ENCODE measurements at regions not wholly inside any gene's neighbourhood (a gene's known extent, or its start where the extent isn't known, plus 50 kb on each side); places are given as distances from the start of the nearest gene placed in this dataset.
"Not testable (repeated sequence)": the region's sequence is repeated elsewhere in the genome, so short reads cannot be mapped to it uniquely, and the experiment has no call there.

DNA sequence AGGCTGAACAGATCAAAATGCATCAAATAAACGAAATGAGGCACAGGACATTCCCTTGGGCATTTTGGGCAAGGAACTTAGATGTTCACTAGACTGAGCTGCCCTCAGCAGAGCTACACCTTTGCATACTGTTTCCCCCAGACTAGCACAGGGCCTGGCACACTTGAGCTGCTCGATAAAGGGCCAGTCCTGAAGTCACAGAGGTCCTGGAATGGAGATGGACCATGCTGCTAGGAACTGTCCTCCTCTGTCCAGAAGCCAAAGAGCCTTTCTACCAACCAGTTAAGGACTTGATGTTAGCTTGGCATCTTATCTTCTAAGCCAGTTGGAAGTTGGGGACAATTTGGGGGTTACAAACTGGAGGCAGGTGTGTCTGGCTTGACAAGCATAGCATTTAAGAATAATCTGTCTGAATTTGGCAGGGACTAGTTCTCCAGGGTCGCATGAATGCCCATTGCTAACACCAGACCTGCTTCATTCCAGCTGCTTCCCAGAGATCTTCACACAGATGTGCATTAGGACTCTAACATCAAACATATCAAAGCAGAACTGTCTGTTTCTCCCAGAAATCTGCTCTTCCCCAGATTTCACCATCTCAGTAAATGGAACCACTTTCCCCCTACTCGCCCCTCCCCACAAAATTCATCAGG lies 152.2 kb upstream of the PDE1C start:
- FAIRE-seq: no peak

DNA sequence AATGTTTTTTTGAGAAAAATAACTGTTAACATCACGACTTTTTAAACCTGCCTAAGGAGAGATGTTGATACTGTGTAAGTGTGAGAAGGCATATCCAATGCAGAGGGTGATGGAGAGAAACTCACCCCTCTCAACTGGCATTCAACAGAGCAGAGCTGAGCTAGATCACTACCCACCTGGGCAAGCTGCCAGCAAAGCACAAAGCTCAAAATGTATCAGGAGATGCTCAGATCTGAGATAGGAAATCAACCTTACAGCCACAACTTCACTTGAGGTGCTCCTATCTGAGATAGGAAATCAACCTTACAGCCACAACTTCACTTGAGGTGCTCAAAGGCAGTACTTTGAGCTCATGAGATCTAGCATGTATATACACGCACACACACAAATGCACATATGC lies 151.5 kb upstream of the PDE1C start:
- no peak for FAIRE-seq

DNA sequence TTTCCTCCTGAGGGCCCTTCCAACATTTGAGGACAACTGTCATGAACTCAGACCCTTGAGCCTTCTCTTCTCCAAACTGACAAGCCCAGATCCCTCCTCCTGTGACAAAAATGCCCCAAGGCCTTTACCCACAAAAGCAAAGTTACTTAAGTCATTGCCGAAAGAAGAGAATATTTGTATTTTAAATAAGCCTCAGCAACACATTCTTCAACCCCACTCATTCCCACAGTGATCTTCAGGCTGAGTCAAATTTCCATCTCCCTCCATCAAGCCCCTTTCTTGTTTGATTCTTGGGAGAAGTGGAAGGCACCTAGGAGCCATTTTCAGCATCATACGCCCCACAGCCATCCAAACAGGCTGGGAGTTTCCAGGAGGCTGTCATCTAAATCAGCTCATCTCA lies 150.8 kb upstream of the PDE1C start:
- FAIRE-seq: no peak

DNA sequence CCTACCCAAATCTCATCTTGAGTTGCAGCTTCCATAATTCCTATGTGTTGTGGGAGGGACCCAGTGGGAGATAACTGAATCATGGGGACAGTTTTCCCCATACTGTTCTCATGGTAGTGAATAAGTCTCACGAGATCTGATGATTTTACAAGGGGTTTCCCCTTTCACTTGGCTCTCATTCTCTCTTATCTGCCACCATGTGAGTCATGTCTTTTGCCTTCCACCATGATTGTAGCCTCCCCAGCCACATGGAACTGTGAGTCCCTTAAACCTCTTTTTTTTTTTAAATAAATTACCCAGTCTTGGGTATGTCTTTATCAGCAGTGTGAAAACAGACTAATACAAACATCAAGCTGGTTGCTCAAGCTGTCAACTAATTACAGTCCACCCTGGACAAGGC lies 149.6 kb upstream of the PDE1C start:
- FAIRE-seq: not testable (repeated sequence)

DNA sequence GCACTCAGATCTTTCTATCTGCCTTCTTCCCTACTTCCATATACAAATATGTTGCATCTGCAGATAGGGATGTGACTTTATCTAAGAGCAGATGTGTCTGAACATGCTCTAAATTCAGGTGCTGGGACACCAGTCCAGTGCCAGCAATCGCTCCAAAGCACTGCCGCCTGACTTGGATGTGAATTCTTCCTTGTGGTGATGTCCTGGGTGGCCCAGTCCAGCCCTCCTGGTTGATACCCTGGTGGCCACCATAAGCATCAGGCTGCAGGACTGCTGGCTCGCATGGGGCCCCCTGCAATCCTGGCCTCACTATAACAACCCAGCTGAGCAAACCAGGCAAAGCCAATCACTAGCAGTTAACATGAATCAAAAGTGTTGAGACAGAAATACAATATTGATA lies 149.2 kb upstream of the PDE1C start:
- FAIRE-seq: no peak

DNA sequence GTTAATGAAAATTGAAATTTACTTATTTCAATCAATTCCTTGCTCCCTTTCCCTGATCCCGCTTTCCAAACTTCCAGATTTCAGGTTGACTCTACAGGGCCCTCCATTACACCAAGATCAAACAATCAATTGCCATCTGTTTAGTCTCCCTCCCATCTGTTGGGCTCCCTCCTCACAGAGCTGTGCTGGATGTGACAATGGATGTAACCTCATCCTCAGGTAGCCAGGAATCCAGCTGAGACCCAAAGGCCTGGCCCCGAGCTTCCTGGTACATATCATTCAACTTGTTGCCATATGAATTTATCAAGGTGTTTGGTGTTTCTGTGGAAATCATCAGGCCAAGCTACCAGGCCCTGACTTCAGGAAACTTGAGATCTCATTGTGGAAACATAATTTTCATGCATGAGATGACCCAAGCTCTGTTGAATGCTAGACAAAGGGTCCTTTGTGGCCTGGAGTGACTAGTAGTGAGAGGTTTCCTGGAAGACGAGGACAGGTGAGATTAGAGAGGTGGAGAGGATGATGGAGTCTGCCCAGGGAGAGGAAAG lies 148.6 kb upstream of the PDE1C start:
- FAIRE-seq: no peak

DNA sequence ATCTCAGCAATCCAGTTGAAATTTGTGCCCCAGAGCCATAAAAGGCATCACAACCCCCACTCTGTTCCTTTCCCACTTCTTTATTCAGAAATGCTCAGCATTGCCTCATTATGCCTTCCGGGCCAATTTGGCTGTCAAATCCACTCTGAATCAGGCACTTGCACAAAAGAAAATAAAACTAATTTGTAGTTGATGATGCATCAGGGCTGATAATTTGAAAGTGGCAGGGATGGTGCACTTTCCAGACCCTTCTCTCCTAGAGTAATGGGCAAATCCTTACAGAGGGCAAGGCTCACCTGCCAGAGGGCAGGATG lies 147.9 kb upstream of the PDE1C start:
- FAIRE-seq: no peak

DNA sequence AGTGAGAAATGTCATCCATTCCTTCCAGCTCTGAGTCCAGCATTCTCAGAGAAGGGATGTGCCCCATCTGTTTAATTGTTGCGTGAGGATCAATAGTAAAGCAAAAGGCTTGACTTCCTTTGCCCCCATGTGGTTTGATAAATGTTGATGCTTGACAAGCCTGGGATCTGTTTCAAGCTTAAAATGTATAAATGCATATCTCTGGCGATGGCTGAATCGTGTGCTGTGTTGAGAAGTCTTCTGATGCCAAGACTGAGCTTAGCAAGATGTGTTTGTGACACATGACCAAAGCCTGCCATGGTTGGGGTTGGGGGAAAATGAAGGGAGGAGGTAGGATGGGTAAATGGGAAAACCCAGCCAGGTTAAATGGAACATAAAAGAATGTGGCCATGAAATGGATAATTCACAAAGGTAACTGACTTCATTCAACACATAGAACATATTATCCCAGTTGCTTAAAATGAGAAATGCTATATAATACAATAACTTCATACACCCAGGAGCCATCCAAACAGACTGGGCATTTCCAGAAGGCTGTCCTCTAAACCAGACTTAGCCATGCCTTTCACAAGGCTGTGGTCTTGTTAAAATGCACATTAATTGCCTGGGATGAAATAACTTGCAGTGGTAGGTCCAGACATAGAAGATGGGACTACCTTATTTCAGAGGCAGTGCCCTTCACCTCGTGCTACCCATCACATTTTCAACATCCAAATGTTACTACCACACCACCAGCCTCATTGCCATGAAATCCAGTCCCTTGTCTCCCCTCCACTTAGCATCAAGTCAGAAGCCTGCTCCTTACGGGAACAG lies 147.3 kb upstream of the PDE1C start:
- FAIRE-seq: no peak

DNA sequence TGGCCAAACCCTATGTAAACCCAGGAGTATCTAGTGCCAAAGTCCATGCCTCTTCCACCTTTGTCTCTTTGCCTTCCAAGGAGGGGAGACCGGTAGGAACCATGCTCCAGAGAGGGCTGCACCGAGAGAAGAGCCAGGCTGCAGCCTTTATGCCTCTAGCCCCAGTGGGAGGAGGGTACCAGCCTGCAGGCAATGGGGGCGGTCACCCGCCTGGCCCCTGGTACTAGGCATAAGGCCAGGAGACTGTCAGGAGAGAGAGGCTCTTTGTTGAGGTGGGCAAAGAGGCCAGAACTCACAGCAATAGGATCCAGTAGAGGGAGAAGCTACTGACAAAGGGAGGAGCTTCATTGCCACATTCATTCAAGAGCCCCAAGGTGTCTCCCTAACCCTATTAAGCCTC lies 146.6 kb upstream of the PDE1C start:
- no peak for FAIRE-seq

DNA sequence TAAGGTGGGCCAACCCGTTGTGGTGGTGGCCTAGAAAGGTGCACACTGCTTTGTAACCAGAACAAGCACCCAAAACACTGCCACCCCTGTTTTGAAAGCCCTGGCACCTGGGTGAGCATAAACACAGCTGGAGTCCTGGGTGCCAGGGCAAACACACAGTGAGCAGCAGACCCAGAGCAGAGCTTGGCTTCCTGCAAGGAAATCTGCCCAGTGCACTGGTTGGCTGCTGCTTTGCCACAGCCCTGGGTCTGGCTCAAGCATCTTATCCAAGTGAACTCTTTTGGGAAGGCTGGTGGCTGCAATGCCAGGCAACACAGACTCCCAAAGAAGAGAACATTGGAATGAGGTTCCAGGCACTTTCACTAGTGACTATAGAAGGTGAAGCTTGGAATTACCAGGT lies 145.5 kb upstream of the PDE1C start:
- FAIRE-seq: no peak

DNA sequence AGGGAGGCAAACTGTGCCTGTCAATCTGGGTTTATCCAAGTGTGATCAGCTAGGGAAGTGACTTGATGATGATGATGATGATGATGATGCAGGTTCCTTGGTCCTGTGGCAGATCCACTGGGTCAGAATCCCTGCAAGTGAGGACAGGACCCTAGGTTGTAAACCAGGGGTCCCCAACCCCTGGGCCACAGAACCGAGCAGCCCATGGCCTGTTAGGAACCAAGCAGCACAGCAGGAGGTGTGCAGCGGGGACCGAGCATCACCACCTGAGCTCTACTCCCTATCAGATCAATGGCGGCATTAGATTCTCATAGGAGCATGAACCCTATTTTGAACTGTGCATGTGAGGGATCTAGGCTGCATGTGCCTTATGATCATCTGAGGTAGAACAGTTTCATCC lies 144.7 kb upstream of the PDE1C start:
- no peak for FAIRE-seq

DNA sequence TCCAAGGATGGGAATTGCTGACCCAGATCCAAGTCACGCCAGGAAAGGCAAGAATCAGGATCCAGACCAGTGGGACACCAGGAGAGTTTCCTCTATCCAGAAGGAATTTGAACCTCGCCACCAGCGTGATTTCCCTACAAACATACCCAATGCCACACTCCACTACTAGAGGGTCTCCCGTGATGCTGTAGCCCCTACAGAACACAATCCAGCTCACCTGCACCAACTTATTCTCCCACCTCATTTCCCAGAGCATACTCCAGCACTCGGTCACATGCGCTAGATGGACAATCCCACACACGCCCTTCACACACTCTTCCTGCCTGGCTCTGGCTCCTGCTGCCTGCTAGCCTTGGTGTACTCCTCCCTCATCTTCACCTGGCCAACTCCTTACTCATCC lies 142.1 kb upstream of the PDE1C start:
- no peak for FAIRE-seq

DNA sequence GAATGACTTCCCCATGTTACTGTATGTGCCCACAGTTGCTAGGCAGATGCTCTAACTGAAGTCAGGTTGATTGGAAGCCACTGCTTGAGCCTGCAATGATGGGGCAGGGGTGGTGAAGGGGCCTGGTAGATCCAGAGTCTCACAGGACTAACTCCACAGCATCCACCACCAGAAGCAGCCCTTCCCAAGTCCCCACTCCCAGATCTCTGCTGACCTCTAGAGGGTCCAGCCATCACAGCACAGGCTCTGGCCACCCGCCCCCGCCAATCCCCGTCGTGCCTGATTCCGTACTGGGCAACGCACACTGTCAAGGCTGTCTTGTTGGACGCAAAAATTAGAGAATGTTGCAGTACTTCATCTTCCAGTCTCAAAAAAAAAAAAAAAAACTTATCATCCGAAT lies 136.8 kb upstream of the PDE1C start:
- FAIRE-seq: no peak

DNA sequence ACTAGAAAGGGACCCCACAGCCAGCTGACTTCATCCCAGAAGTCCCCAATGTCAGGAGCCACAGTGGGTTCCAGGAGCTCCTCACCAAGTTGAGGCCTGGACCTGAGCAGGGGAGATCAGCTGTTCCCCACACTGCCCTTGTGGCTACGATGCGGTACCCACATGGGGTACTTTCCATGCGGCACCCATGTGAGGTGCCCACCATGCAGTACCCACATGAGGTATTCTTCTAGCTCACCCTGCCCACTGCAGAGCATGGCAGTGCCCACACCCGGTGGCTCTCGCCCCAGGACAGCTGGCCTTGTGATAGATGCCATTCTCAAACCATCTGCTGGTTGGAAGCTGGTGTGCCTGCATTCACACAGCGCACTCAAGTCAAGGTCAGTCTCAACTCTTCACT lies 136.3 kb upstream of the PDE1C start:
- no peak for FAIRE-seq

DNA sequence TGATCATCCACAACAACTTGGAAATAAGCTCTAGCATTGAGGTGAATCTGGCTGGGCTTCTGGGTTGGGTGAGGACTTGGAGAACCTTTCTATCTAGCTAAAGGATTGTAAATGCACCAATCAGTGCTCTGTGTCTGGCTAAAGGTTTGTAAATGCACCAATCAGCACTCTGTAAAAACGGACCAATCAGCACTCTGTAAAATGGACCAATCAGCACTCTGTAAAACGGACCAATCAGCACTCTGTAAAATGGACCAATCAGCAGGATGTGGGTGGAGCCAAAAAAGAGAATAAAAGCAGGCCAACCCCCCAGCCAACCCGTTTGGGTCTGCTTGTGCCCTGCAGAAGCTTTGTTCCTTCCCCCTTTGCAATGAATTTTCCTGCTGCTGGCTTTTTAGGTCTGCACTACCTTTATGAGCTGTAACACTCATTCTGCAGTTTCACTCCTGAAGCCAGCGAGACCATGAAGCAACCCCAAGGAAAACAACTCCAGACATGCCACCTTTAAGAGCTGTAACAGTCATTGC lies 135.2 kb upstream of the PDE1C start:
- not testable (repeated sequence) for FAIRE-seq

DNA sequence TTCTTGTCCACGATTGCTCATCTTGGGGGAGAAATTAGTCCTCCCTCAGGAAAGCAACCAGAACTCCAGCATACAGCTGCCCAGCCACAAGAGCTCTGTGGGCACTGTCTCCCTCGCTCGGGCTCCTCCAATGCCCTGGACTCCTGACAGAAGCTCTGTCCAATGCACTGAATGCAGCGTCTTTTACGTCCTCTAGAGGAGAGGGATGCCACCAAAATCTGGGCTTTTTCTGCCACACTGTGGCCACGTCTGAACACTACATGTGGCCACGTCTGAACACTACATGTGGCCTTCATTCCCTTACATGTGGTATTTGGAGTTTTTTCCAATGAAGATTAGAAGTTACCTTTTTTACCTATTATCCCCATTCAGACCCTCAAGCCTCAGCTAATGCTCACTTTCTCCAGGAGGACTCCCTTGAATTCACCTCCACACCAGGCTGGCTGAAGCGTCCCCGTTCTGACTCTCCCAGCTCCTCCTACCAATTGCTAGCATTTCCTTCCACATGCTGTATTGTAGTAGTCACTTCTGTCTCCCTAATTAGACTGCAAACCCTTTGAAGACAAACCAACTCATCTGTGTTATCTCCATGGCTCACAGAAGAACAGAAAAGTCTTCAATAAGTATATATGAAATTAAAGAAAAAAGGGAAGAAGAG lies 134.3 kb upstream of the PDE1C start:
- FAIRE-seq: no peak

DNA sequence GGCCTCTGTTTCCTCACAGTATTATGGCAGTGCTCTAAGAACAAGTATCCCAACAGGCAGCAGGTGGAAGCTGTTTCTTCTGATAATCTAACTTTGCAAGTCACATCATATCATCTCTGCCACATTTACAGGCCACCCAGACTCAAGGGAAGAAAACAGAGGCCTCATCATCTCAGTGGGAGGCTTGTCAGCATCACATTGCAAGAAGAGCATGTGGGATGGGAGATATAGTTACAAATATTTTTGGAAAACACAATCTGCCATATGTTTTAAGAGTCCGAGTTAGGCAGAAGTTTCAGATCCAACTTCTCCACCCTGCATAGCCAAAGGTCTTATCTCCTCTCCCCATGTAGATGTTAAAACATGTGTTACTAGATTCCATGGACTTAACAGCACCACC lies 130.4 kb upstream of the PDE1C start:
- no peak for FAIRE-seq

DNA sequence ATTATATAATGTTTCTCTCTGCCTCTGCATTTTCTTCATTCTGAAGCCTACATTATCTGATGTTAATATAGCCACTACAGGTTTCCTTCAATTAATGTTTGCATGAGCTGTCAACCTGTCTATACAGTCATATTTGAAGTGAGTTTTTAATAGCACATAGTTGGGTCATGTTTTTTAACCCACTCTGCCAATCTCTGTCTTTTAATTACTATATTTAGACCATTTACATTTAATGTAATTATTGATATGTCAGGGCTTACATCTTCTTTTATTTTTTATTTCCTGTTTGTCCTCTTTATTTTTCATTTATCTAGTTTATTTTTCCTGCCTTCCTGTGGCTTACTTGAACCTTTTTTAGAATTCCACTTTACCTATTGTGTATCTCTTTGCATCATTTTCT lies 124.3 kb upstream of the PDE1C start:
- FAIRE-seq: no peak

DNA sequence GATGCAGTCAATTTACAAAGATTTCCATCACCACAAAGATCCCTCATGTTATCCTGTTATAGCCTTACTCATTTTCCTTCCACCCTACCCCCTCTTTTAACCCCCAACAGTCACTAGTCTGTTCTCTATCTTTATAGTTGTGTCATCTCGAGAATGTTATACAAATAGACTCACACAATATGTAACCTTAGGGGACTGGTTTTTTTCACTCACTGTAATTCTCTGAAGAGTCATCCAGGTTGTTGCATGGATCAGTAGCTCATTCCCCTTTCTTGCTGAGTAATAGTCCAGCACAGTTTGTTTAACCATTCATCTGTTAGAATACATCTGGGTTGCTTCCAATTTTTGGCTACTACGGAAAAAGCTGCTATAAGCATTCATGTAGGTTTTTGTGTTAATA lies 121.1 kb upstream of the PDE1C start:
- no peak for FAIRE-seq

DNA sequence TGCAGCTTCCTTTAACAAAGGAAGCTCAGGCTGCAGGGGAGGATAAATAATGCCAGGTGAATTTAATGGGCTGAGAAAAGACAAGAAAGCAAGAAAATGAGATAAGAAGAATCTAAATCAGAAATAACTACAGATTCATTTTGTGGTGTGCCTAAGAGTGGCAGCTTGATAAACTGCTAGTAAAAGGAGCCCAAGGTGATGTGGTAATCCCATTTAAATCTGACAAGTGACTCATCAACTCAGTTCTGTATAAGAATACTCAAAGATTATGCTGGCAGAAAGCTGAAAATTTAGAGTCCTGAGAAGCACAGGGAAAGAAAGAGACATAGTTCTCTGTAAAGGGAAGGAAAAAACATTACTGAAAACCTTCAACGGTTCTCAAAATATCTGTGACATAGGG lies 109.4 kb upstream of the PDE1C start:
- FAIRE-seq: no peak

DNA sequence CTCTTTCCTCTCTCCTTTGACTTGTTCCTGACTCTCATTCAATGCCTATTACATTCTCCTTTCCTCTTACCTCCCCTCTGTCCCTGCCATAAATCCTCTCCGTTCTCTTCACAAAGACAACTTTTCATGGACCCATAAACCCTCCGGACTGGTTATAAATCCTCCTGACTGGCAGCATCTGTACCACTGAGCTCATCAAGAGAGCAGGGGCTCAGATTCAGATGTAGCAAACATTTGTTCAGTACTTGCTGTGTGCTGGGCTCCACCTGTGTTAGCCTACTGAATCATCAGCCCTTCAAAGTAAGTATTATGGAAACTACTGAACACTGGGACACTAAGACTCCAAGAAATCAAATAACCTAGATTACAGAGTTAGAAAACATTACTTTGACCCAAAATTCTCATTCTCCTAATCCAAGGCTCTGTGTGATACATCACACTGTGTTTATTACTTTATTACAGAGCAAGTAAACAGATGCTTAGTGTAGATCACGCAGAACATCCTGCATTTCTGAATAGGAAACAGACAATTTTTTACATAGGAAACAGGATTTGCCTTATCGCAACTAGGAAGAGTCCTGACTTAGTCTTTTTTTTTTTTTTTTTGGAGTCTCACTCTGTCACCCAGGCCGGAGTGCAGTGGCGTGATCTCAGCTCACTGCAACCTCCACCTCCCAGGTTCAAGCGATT lies 108.6 kb upstream of the PDE1C start:
- FAIRE-seq: no peak

DNA sequence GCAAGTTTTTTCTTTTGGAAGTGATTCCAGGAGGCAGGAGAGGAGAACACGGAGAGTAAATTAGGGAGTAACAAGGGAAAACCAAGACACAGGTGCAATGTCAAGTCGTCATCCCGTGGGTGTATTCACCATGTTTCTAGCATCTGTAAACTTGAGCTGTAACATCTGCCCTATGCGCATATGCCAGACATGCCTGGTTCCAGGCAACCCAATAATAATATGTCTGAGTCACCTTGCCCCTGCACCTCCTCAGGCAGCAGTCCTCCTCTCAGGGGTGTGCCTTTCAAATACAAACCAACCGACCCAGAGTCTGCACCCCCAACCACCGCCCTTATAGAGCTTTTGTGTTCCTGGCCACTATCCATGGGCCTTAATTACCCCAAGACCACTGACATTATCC lies 107.0 kb upstream of the PDE1C start:
- FAIRE-seq: no peak

DNA sequence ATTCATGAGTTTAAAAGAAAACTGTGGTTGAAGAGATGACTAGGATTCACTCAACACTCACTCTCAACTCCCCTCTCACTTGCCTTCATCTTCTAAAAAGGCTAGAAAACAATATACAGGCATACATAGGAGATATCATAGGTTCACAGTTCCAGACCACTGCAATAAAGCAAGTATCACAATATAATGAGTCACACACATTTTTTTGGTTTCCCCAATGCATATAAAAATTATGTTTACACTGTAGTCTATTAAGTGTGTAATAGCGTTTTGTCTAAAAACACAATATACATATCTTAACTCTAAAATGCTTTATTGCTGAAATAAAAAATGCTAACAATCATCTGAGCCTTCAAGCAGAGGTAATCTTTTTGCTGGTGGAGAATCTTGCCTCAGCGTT lies 104.9 kb upstream of the PDE1C start:
- no peak for FAIRE-seq

Data from G401.6 (cell line).